WERI-Rb-1 (cell line): ENCODE measurements at regions not wholly inside any gene's neighbourhood (a gene's known extent, or its start where the extent isn't known, plus 50 kb on each side); places are given as distances from the start of the nearest gene placed in this dataset.

ENCODE experiments used
- DNase-seq: peaks from one replicate; pipeline ENCODE4 v3.0.0-alpha.2; 2020
- H3K27ac ChIP-seq: fragments of 250-450 bp; sonication (Bioruptor Pico); 2 replicates; pipeline ENCODE4 v1.5.1; 2020; ENCODE audit warnings: mild to moderate bottlenecking, moderate library complexity
- H3K27me3 ChIP-seq: fragments of 250-450 bp; sonication (Bioruptor Pico); 2 replicates; pipeline ENCODE4 v1.5.1; 2021; ENCODE audit warnings: mild to moderate bottlenecking, low read depth, moderate library complexity; ENCODE audit not compliant: insufficient read depth, severe bottlenecking
- H3K36me3 ChIP-seq: fragments of 250-450 bp; sonication (Bioruptor Pico); 2 replicates; pipeline ENCODE4 v1.5.1; 2020; ENCODE audit warnings: mild to moderate bottlenecking, moderate library complexity
- H3K4me3 ChIP-seq: 2 replicates; pipeline ENCODE4 v1.5.1; 2011; ENCODE audit warnings: low read depth, mild to moderate bottlenecking, control low read depth, low read length
- H3K9me3 ChIP-seq: fragments of 250-450 bp; sonication (Bioruptor Pico); 2 replicates; pipeline ENCODE4 v1.5.1; 2021; ENCODE audit warnings: mild to moderate bottlenecking, moderate library complexity; ENCODE audit not compliant: severe bottlenecking
- TF ChIP-seq, protein P1 (sequence below): IDR thresholded peaks from 2 replicates; pipeline ENCODE4 v1.5.1; 2011; ENCODE audit warnings: low read depth, mild to moderate bottlenecking, control low read depth, inconsistent platforms, low read length

- Histone ChIP-seq H3K27me3 (no peaks in the 10 kb centered on the region), H3K4me3 (no peak overlapping the region), H3K36me3 (no peaks in the 10 kb centered on the region), H3K27ac (no peak overlapping the region), H3K9me3 (no peaks in the 10 kb centered on the region)
- TF ChIP-seq, protein P1, sequence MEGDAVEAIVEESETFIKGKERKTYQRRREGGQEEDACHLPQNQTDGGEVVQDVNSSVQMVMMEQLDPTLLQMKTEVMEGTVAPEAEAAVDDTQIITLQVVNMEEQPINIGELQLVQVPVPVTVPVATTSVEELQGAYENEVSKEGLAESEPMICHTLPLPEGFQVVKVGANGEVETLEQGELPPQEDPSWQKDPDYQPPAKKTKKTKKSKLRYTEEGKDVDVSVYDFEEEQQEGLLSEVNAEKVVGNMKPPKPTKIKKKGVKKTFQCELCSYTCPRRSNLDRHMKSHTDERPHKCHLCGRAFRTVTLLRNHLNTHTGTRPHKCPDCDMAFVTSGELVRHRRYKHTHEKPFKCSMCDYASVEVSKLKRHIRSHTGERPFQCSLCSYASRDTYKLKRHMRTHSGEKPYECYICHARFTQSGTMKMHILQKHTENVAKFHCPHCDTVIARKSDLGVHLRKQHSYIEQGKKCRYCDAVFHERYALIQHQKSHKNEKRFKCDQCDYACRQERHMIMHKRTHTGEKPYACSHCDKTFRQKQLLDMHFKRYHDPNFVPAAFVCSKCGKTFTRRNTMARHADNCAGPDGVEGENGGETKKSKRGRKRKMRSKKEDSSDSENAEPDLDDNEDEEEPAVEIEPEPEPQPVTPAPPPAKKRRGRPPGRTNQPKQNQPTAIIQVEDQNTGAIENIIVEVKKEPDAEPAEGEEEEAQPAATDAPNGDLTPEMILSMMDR, result no peak
- no peak for DNase-seq
These were observed 178.8 kb upstream of the AFDN start for GRCh38 chr6:167647737-167648470.

DNA sequence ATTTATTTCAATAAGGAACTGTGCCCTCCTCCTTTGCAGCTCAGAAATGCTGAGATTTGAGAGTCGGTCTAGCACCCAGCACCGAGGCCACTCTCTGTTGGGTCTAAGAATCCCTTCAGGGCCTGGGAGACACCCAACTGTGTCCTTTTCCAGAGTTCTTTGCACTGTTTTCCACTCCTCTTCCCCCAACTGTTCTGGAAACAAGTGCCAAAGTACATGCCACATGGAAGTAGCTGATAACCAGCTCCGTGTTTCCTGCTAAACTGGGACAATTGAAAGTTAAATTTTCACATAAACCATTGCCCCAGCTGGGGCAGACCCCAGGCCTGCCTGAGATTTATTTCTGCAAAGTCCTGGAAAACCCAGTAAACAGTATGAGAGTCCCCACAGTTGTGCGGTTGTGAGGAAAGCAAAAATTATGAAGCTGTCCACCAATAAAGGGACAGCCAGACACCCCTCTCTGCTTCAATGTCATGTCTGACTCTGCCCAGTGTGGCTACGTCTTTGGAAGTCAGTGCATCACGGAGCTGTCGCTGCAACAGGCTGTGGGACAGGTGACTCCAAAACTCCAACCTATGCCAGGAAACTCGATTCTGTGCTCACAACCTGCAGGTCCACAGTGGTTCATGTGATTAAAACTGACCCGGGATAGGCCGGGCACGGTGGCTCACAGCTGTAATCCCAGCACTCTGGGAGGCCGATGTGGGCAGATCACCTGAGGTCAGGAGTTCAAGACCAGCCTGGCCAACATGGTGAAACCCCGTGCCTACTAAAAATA lies 178.0 kb upstream of the AFDN start:
- Histone ChIP-seq H3K27ac (no peak overlapping the region), H3K36me3 (no peaks in the 10 kb centered on the region), H3K27me3 (no peaks in the 10 kb centered on the region), H3K4me3 (no peak overlapping the region), H3K9me3 (no peaks in the 10 kb centered on the region)
- no peak for DNase-seq
- TF ChIP-seq, protein P1, result no peak

GRCh38 chr6:167649476-167649875 lies 177.2 kb upstream of the AFDN start:
- no peak for DNase-seq
- Histone ChIP-seq H3K27me3 (no peaks in the 10 kb centered on the region), H3K27ac (no peak overlapping the region), H3K9me3 (no peaks in the 10 kb centered on the region), H3K4me3 (no peak overlapping the region), H3K36me3 (no peaks in the 10 kb centered on the region)
- TF ChIP-seq, protein P1, result no peak

DNA sequence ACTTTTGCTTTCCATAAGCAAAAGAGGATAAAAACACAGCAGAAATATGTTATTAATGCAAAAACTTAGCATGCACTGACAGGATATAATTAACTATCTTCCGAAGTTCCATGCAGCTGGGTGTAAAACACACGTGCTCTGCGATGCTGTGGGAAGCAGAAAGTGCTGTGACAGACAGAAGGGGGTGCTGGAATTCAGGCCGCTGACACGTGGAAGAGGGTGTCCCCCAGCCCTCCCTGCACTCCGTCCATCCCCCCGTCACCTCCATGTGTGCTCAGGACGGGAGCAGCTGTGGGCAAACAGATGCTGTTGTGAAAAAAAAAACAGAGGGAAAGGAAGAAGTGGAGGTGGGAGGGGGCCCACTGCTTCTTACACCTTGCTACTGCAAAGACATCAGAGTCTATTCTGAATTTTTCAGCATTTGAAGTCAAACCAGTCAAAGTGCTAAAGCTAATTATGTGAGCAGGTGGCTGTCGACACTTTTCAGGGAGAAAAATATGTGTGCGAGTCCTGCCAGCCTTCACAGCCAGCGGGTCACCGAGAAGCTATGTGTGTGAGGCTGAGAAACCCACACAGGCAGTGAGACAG lies 175.9 kb upstream of the AFDN start:
- TF ChIP-seq, protein P1, result 0 out of 2 replicates have a peak, but pooled peaks have one; percentile 4
- H3K36me3 ChIP-seq, result no peaks in the 10 kb centered on the region
- no peaks in the 10 kb centered on the region for H3K9me3 ChIP-seq
- no peaks in the 10 kb centered on the region for H3K27me3 ChIP-seq
- no peak for DNase-seq
- no peak overlapping the region for H3K27ac ChIP-seq
- H3K4me3 ChIP-seq, result no peak overlapping the region

DNA sequence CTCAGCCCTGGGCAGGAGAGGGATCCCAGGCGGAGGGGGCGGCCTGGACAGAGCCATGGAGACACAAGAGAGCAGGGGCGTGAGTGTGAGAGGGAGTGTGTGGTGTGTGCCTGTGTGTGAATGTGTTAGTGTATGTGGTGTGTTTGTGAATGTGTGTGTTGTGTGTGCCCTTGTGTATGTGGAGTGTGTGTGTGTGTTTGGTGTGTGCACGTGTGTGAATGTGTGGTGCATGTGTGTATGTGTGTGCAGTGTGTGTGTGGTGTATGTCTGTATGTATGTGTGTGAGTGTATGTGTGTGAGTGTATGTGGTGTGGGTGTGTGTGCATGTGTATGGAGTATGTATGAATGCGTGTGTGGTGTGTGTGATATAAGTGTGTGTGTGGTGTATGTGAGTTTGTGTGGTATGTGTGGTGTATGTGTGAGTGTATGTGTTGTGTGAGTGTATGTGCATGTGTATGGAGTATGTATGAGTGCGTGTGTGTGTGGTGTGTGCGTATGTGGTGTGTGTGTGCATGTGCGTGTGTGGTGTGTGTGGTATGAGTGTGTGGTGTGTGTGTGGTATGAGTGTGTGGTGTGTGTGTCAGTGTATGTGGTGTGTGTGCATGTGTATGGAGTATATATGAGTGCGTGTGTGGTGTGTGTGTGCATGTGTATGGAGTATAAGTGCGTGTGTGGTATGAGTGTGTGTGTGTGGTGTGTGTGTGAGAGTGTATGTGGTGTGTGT lies 175.2 kb upstream of the AFDN start:
- Histone ChIP-seq H3K36me3 (no peaks in the 10 kb centered on the region), H3K27ac (no peak overlapping the region), H3K9me3 (no peaks in the 10 kb centered on the region), H3K27me3 (no peaks in the 10 kb centered on the region), H3K4me3 (no peak overlapping the region)
- DNase-seq, result no peak
- TF ChIP-seq, protein P1, result no peak
